IMR-90 (cell line): ENCODE measurements at regions not wholly inside any gene's neighbourhood (a gene's known extent, or its start where the extent isn't known, plus 50 kb on each side); places are given as distances from the start of the nearest gene placed in this dataset.

Experiments
- CEBPB ChIP-seq: IDR thresholded peaks from 2 replicates; pipeline ENCODE4 v1.6.1; 2012; ENCODE audit warnings: low read depth, low read length, improper control_type of control experiment
- CHD1 ChIP-seq: IDR thresholded peaks from 2 replicates; pipeline ENCODE4 v1.6.1; 2012; ENCODE audit warnings: low read depth, low read length, improper control_type of control experiment
- CTCF ChIP-seq: conservative IDR thresholded peaks from 2 replicates; pipeline ENCODE4 v1.5.1; 2012; ENCODE audit warnings: mild to moderate bottlenecking, low read depth, low read length, improper control_type of control experiment
- ELK1 ChIP-seq: fragments of 150-350 bp; IDR thresholded peaks from 2 replicates; pipeline ENCODE4 v1.6.1; 2016; ENCODE audit warnings: low read depth, mild to moderate bottlenecking, low read length, moderate library complexity, borderline replicate concordance
- MAFK ChIP-seq: IDR thresholded peaks from 2 replicates; pipeline ENCODE4 v1.6.1; 2012; ENCODE audit warnings: low read depth, low read length, improper control_type of control experiment
- MXI1 ChIP-seq: IDR thresholded peaks from 2 replicates; pipeline ENCODE4 v1.6.1; 2012; ENCODE audit warnings: low read depth, mild to moderate bottlenecking, low read length, moderate library complexity, borderline replicate concordance
- NFE2L2 ChIP-seq: fragments of 150-350 bp; IDR thresholded peaks from 2 replicates; pipeline ENCODE4 v1.6.1; 2016; ENCODE audit warnings: low read depth, mild to moderate bottlenecking, low read length
- POLR2A ChIP-seq: IDR thresholded peaks from 2 replicates; pipeline ENCODE4 v1.6.1; 2012; ENCODE audit warnings: mild to moderate bottlenecking, low read depth, low read length
- RAD21 ChIP-seq: IDR thresholded peaks from 2 replicates; pipeline ENCODE4 v1.6.1; 2012; ENCODE audit warnings: low read length, improper control_type of control experiment
- RCOR1 ChIP-seq: IDR thresholded peaks from 2 replicates; pipeline ENCODE4 v1.6.1; 2012; ENCODE audit warnings: mild to moderate bottlenecking, low read length, improper control_type of control experiment; ENCODE audit not compliant: insufficient replicate concordance
- RFX5 ChIP-seq: IDR thresholded peaks from 2 replicates; pipeline ENCODE4 v1.8.0; 2012; ENCODE audit warnings: low read depth, mild to moderate bottlenecking, low read length, moderate library complexity
- SMC3 ChIP-seq: fragments of 150-350 bp; IDR thresholded peaks from 2 replicates; pipeline ENCODE4 v1.6.1; 2016; ENCODE audit warnings: low read depth, mild to moderate bottlenecking, antibody characterized with exemption, low read length, moderate library complexity
- USF2 ChIP-seq: fragments of 150-350 bp; IDR thresholded peaks from 2 replicates; pipeline ENCODE4 v1.6.1; 2017; ENCODE audit warnings: mild to moderate bottlenecking, antibody characterized with exemption, low read length, low read depth

- TF ChIP-seq CTCF (no peak), POLR2A (no peak), SMC3 (no peak), USF2 (no peak), MXI1 (no peak), RCOR1 (no peak), ELK1 (no peak), RAD21 (no peak), CEBPB (no peak), MAFK (no peak), RFX5 (no peak), CHD1 (no peak), NFE2L2 (no peak)
Measured at GRCh38 chr2:59342166-59342565, 1101.0 kb upstream of the FANCL start.
